22Rv1 (cell line): ENCODE measurements at regions not wholly inside any gene's neighbourhood (a gene's known extent, or its start where the extent isn't known, plus 50 kb on each side); places are given as distances from the start of the nearest gene placed in this dataset.

Experiments
- ZFX ChIP-seq: fragments of 450-650 bp; IDR thresholded peaks from 2 replicates; pipeline ENCODE4 v1.6.1; 2017; ENCODE audit warnings: antibody characterized with exemption, borderline replicate concordance
- TF ChIP-seq, protein P1 (sequence below): fragments of 450-650 bp; IDR thresholded peaks from 2 replicates; pipeline ENCODE4 v1.5.1; 2017; ENCODE audit warnings: mild to moderate bottlenecking

DNA sequence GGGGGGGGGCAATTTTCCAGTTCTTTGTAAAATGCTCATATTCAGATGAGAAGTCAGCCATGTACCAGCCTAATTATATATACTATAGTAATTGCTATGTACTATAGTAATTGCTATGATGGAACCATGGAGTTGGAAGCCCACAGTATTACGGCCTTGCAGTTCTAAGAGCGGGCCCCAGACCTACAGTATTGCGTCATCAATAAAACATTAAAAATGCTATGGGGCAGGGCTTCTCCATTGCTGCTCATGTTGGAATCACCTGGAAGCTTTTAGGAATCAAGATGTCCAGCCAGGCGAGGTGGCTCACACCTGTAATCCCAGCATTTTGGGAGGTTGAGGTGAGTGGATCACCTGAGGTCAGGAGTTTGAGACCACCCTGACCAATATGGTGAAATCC lies 443.7 kb upstream of the GRM7 start:
- TF ChIP-seq, protein P1, sequence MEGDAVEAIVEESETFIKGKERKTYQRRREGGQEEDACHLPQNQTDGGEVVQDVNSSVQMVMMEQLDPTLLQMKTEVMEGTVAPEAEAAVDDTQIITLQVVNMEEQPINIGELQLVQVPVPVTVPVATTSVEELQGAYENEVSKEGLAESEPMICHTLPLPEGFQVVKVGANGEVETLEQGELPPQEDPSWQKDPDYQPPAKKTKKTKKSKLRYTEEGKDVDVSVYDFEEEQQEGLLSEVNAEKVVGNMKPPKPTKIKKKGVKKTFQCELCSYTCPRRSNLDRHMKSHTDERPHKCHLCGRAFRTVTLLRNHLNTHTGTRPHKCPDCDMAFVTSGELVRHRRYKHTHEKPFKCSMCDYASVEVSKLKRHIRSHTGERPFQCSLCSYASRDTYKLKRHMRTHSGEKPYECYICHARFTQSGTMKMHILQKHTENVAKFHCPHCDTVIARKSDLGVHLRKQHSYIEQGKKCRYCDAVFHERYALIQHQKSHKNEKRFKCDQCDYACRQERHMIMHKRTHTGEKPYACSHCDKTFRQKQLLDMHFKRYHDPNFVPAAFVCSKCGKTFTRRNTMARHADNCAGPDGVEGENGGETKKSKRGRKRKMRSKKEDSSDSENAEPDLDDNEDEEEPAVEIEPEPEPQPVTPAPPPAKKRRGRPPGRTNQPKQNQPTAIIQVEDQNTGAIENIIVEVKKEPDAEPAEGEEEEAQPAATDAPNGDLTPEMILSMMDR: no peak
- TF ChIP-seq ZFX: no peak
